ENCODE measurements at regions not wholly inside any gene's neighbourhood (a gene's known extent, or its start where the extent isn't known, plus 50 kb on each side); places are given as distances from the start of the nearest gene placed in this dataset.

GRCh38 chr17:73758245-73758644 lies 114.0 kb upstream of the SDK2 start:
- no peak for TF ChIP-seq CTCF (IDR thresholded peaks at IDR 0.05)
- no peak for TF ChIP-seq EP300 (IDR thresholded peaks at IDR 0.05)
- TF ChIP-seq POLR2A (IDR thresholded peaks at IDR 0.05) = no peak

All from tibial nerve (tissue), 4 donors.